Astrocyte (in vitro differentiated cells and primary cell): ENCODE measurements at regions not wholly inside any gene's neighbourhood (a gene's known extent, or its start where the extent isn't known, plus 50 kb on each side); places are given as distances from the start of the nearest gene placed in this dataset.

Source experiments
- DNase-seq: peaks from one replicate; pipeline ENCODE4 v3.0.0-alpha.2; 2010; ENCODE audit warnings: low read depth
- FAIRE-seq: peaks from 2 replicates; lab custom pipeline; 2011; peaks lifted over from hg19 to GRCh38; lab: Jason Lieb, UNC
- H2AFZ ChIP-seq: 2 replicates; pipeline ENCODE4 v1.6.0; 2012; ENCODE audit warnings: low read depth, low read length, inconsistent platforms
- H3K27ac ChIP-seq: 2 replicates; pipeline ENCODE4 v1.5.1; 2011; ENCODE audit warnings: low read depth, low read length, inconsistent platforms
- H3K27me3 ChIP-seq: 2 replicates; pipeline ENCODE4 v1.6.0; 2011; ENCODE audit warnings: low read length, inconsistent platforms; ENCODE audit not compliant: insufficient read depth
- H3K36me3 ChIP-seq: 2 replicates; pipeline ENCODE4 v1.5.1; 2011; ENCODE audit warnings: low read length, inconsistent platforms; ENCODE audit not compliant: insufficient read depth
- H3K4me1 ChIP-seq: 2 replicates; pipeline ENCODE4 v1.5.1; 2011; ENCODE audit warnings: low read length, inconsistent platforms; ENCODE audit not compliant: insufficient read depth
- H3K4me2 ChIP-seq: 2 replicates; pipeline ENCODE4 v1.6.0; 2012; ENCODE audit warnings: low read length, inconsistent platforms
- H3K4me3 ChIP-seq: 2 replicates; pipeline ENCODE4 v1.5.1; 2011; ENCODE audit warnings: low read depth, mild to moderate bottlenecking, low read length, inconsistent platforms; ENCODE audit not compliant: insufficient read depth
- H3K79me2 ChIP-seq: 2 replicates; pipeline ENCODE4 v1.6.0; 2012; ENCODE audit warnings: mild to moderate bottlenecking, low read length, inconsistent platforms; ENCODE audit not compliant: insufficient read depth
- H3K9ac ChIP-seq: 2 replicates; pipeline ENCODE4 v1.6.0; 2012; ENCODE audit warnings: mild to moderate bottlenecking, low read length, inconsistent platforms
- H3K9me3 ChIP-seq: 2 replicates; pipeline ENCODE4 v1.5.1; 2012; ENCODE audit warnings: low read depth, mild to moderate bottlenecking, low read length, inconsistent platforms; ENCODE audit not compliant: insufficient read depth
- H4K20me1 ChIP-seq: 2 replicates; pipeline ENCODE4 v1.6.0; 2012; ENCODE audit warnings: low read length, inconsistent platforms; ENCODE audit not compliant: insufficient read depth
- H3K27ac Mint-ChIP-seq: one replicate; pipeline ENCODE4 v1.8.0; 2021; ENCODE audit warnings: mild to moderate bottlenecking, mixed read lengths; ENCODE audit not compliant: unreplicated experiment
- H3K27me3 Mint-ChIP-seq: one replicate; pipeline ENCODE4 v1.8.0; 2021; ENCODE audit warnings: low read depth, mixed read lengths; ENCODE audit not compliant: unreplicated experiment
- H3K36me3 Mint-ChIP-seq: one replicate; pipeline ENCODE4 v1.8.0; 2021; ENCODE audit warnings: low read depth, mixed read lengths; ENCODE audit not compliant: unreplicated experiment
- H3K4me1 Mint-ChIP-seq: one replicate; pipeline ENCODE4 v1.8.0; 2021; ENCODE audit warnings: low read depth, mixed read lengths; ENCODE audit not compliant: unreplicated experiment
- H3K4me3 Mint-ChIP-seq: one replicate; pipeline ENCODE4 v1.8.0; 2021; ENCODE audit warnings: mild to moderate bottlenecking, moderate library complexity, mixed read lengths; ENCODE audit not compliant: unreplicated experiment
- H3K9me3 Mint-ChIP-seq: one replicate; pipeline ENCODE4 v1.8.0; 2021; ENCODE audit warnings: mild to moderate bottlenecking, mixed read lengths; ENCODE audit not compliant: unreplicated experiment
- CTCF ChIP-seq: IDR thresholded peaks from 2 replicates; pipeline ENCODE4 v1.5.1; 2011; ENCODE audit warnings: low read depth, mild to moderate bottlenecking, inconsistent platforms, low read length, moderate library complexity; ENCODE audit not compliant: insufficient read depth
- EZH2 ChIP-seq: IDR thresholded peaks from 2 replicates; pipeline ENCODE4 v1.6.1; 2012; ENCODE audit warnings: mild to moderate bottlenecking, low read length, inconsistent platforms; ENCODE audit not compliant: insufficient read depth

GRCh38 chr13:81539643-81540150, 1198.8 kb upstream of the SPRY2 start:
- FAIRE-seq = no peak
- no peaks in the 10 kb centered on the region for H3K36me3 ChIP-seq
- no peaks in the 10 kb centered on the region for H3K9me3 Mint-ChIP-seq

GRCh38 chr13:81498969-81499368, 1158.0 kb upstream of the SPRY2 start:
- FAIRE-seq = no peak

More at GRCh38 chr13:81539643-81540150, 1198.8 kb upstream of the SPRY2 start:
- no peaks in the 10 kb centered on the region for H4K20me1 ChIP-seq
- no peak overlapping the region for H3K4me3 ChIP-seq
- DNase-seq = no peak
- no peaks in the 10 kb centered on the region for H3K27me3 ChIP-seq
- H3K4me2 ChIP-seq = no peak overlapping the region
- H2AFZ ChIP-seq = no peak overlapping the region
- TF ChIP-seq CTCF (no peak), EZH2 (no peak)
- Mint-ChIP-seq H3K4me3 (no peak overlapping the region), H3K27me3 (no peaks in the 10 kb centered on the region), H3K4me1 (peaks cover 5% of the 10 kb centered on the region), H3K27ac (no peak overlapping the region), H3K36me3 (no peaks in the 10 kb centered on the region)
- H3K4me1 ChIP-seq = no peaks in the 10 kb centered on the region
- no peaks in the 10 kb centered on the region for H3K9me3 ChIP-seq
- no peaks in the 10 kb centered on the region for H3K79me2 ChIP-seq
- no peak overlapping the region for H3K27ac ChIP-seq
- H3K9ac ChIP-seq = no peak overlapping the region

More at GRCh38 chr13:81498969-81499368, 1158.0 kb upstream of the SPRY2 start:
- H3K9me3 Mint-ChIP-seq = no peaks in the 10 kb centered on the region
- no peak overlapping the region for H3K4me3 Mint-ChIP-seq
- H3K27ac Mint-ChIP-seq = no peak overlapping the region
- Histone ChIP-seq H3K36me3 (no peaks in the 10 kb centered on the region), H3K9me3 (no peaks in the 10 kb centered on the region), H3K79me2 (no peaks in the 10 kb centered on the region), H3K27ac (no peak overlapping the region), H3K9ac (no peak overlapping the region), H3K4me3 (no peak overlapping the region), H3K4me1 (no peaks in the 10 kb centered on the region), H3K27me3 (no peaks in the 10 kb centered on the region), H3K4me2 (no peak overlapping the region), H2AFZ (no peak overlapping the region), H4K20me1 (no peaks in the 10 kb centered on the region)
- TF ChIP-seq CTCF (no peak), EZH2 (no peak)
- H3K36me3 Mint-ChIP-seq = no peaks in the 10 kb centered on the region
- no peaks in the 10 kb centered on the region for H3K27me3 Mint-ChIP-seq
- no peaks in the 10 kb centered on the region for H3K4me1 Mint-ChIP-seq
- DNase-seq = no peak
